ENCODE measurements at regions not wholly inside any gene's neighbourhood (a gene's known extent, or its start where the extent isn't known, plus 50 kb on each side); places are given as distances from the start of the nearest gene placed in this dataset.

DNA sequence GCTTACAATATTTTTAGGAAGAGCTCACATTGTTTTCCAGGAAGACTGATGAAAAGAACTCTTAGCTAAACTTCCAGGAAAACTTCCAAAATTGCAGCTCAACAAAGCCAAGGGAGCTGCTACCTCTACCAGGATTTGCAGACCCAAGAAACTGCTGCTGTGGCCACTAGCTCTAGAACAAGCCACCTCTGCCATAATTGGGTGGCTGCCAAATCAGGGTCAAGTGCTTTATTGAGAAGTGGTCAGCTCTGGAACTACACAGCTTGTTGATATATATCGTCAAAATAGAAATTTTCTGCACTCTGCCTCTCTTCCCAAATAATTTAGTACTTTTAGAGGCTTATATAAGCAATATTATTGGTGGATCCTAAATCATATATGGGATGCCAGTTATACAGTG, 371.8 kb upstream of the CHORDC1 start:
- Histone ChIP-seq H3K36me3 (no peaks in the 10 kb centered on the region), H3K4me1 (no peaks in the 10 kb centered on the region), H3K4me3 (no peak overlapping the region), H3K27ac (no peak overlapping the region), H3K27me3 (no peaks in the 10 kb centered on the region), H3K9me3 (no peaks in the 10 kb centered on the region)
- DNase-seq (no peak), ATAC-seq (no peak)
- intact Hi-C loops (cut with DNase I; ENCODE audit: low total_unique reads) = no loop called here
- in situ Hi-C loops (cut with MboI; ENCODE audit: low sequenced_read_pairs in 4 of 4) = no loop called here
- TF ChIP-seq, protein P1, sequence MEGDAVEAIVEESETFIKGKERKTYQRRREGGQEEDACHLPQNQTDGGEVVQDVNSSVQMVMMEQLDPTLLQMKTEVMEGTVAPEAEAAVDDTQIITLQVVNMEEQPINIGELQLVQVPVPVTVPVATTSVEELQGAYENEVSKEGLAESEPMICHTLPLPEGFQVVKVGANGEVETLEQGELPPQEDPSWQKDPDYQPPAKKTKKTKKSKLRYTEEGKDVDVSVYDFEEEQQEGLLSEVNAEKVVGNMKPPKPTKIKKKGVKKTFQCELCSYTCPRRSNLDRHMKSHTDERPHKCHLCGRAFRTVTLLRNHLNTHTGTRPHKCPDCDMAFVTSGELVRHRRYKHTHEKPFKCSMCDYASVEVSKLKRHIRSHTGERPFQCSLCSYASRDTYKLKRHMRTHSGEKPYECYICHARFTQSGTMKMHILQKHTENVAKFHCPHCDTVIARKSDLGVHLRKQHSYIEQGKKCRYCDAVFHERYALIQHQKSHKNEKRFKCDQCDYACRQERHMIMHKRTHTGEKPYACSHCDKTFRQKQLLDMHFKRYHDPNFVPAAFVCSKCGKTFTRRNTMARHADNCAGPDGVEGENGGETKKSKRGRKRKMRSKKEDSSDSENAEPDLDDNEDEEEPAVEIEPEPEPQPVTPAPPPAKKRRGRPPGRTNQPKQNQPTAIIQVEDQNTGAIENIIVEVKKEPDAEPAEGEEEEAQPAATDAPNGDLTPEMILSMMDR (IDR thresholded peaks at IDR 0.05 in 4 of 5, conservative IDR thresholded peaks at IDR 0.05 in 1 of 5) = no peak
- TF ChIP-seq POLR2A (IDR thresholded peaks at IDR 0.05) = no peak

DNA sequence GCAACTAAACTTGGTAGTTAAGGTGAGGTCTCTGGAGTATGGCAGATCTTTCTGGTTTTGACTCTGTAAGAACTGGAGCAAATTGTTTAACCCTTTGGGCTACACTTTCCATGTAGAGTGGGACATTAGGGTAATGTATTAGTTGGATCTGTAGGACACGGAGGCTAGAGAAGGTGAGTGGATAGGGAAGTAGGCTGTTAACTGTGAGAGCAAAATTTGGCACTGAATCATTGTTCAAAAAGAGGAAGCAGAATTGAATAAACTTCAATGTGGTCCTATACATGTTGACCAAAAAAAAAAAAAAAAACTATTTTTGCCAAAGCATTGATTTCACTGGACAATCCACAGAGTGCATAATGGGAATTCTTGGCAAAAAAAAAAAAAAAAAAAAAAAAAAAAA, 370.2 kb upstream of the CHORDC1 start:
- Histone ChIP-seq H3K27me3 (no peaks in the 10 kb centered on the region), H3K4me3 (no peak overlapping the region), H3K36me3 (no peaks in the 10 kb centered on the region), H3K4me1 (no peaks in the 10 kb centered on the region), H3K9me3 (no peaks in the 10 kb centered on the region), H3K27ac (no peak overlapping the region)
- no peak for TF ChIP-seq POLR2A (IDR thresholded peaks at IDR 0.05)
- TF ChIP-seq, protein P1 (IDR thresholded peaks at IDR 0.05 in 4 of 5, conservative IDR thresholded peaks at IDR 0.05 in 1 of 5) = no peak
- no peak for ATAC-seq
- intact Hi-C loops (cut with DNase I; ENCODE audit: low total_unique reads) (no loop called here), in situ Hi-C loops (cut with MboI; ENCODE audit: low sequenced_read_pairs in 4 of 4) (no loop called here)
- DNase-seq = no peak

- in situ Hi-C loops (cut with MboI; ENCODE audit: low sequenced_read_pairs in 4 of 4) = no loop called here
- H3K9me3 ChIP-seq = no peaks in the 10 kb centered on the region
- ATAC-seq = no peak
- H3K27ac ChIP-seq = no peak overlapping the region
- no peak for TF ChIP-seq POLR2A (IDR thresholded peaks at IDR 0.05)
- TF ChIP-seq, protein P1 (IDR thresholded peaks at IDR 0.05 in 4 of 5, conservative IDR thresholded peaks at IDR 0.05 in 1 of 5) = no peak
- H3K4me1 ChIP-seq = no peaks in the 10 kb centered on the region
- H3K4me3 ChIP-seq = no peak overlapping the region
- H3K27me3 ChIP-seq = no peaks in the 10 kb centered on the region
- H3K36me3 ChIP-seq = no peaks in the 10 kb centered on the region
- intact Hi-C loops (cut with DNase I; ENCODE audit: low total_unique reads) = no loop called here
- DNase-seq = no peak
Observed at GRCh38 chr11:90590286-90590685, 367.4 kb upstream of the CHORDC1 start.

GRCh38 chr11:90589735-90590134, 366.9 kb upstream of the CHORDC1 start:
- no peak for ATAC-seq
- Histone ChIP-seq H3K4me3 (no peak overlapping the region), H3K4me1 (no peaks in the 10 kb centered on the region), H3K27ac (no peak overlapping the region), H3K9me3 (no peaks in the 10 kb centered on the region), H3K27me3 (no peaks in the 10 kb centered on the region), H3K36me3 (no peaks in the 10 kb centered on the region)
- DNase-seq = no peak
- no peak for TF ChIP-seq POLR2A (IDR thresholded peaks at IDR 0.05)
- TF ChIP-seq, protein P1 (IDR thresholded peaks at IDR 0.05 in 4 of 5, conservative IDR thresholded peaks at IDR 0.05 in 1 of 5) = no peak
- intact Hi-C loops (cut with DNase I; ENCODE audit: low total_unique reads) (no loop called here), in situ Hi-C loops (cut with MboI; ENCODE audit: low sequenced_read_pairs in 4 of 4) (no loop called here)

- no peak for DNase-seq
- in situ Hi-C loops (cut with MboI; ENCODE audit: low sequenced_read_pairs in 4 of 4) = no loop called here
- H3K36me3 ChIP-seq = no peaks in the 10 kb centered on the region
- H3K9me3 ChIP-seq = no peaks in the 10 kb centered on the region
- no peak overlapping the region for H3K4me3 ChIP-seq
- H3K27me3 ChIP-seq = no peaks in the 10 kb centered on the region
- no peaks in the 10 kb centered on the region for H3K4me1 ChIP-seq
- no peak for ATAC-seq
- H3K27ac ChIP-seq = no peak overlapping the region
- intact Hi-C loops (cut with DNase I; ENCODE audit: low total_unique reads) = no loop called here
- TF ChIP-seq POLR2A (IDR thresholded peaks at IDR 0.05) = no peak
Observed at GRCh38 chr11:90587896-90588295, 365.0 kb upstream of the CHORDC1 start.
